HepG2 (cell line): ENCODE measurements at regions not wholly inside any gene's neighbourhood (a gene's known extent, or its start where the extent isn't known, plus 50 kb on each side); places are given as distances from the start of the nearest gene placed in this dataset.

ENCODE experiments used
- ATAC-seq: fragments of 200-7000 bp; cut with Tn5 transposase; 3 replicates; pipeline ENCODE4 v1.9.1; 2020; ENCODE audit warnings: mild to moderate bottlenecking, moderate library complexity
- BruUV-seq: library from RNA; stranded (reverse); fragments of 400-500 nt; replicated peaks from 2 replicates; lab custom pipeline; 2021; lab: Mats Ljungman, UMichigan
- CTCF ChIA-PET: fragments of 300-600 bp; formaldehyde crosslinking; extraction: SDS; loops from one replicate; lab custom pipeline; 2021; ENCODE audit warnings: low total read pairs, inconsistent platforms, low intra/inter-chr PET ratio; lab: Yijun Ruan, JAX
- POLR2A ChIA-PET: fragments of 350-600 bp; sonication (Branson Sonifier 250); formaldehyde crosslinking; loops from one replicate; lab custom pipeline; 2020; ENCODE audit warnings: antibody characterized with exemption, inconsistent platforms; lab: Yijun Ruan, JAX
- DNase-seq: peaks from one replicate; pipeline ENCODE4 v3.0.0-alpha.2; 2015; ENCODE audit warnings: low spot score
- FAIRE-seq: peaks from 3 replicates; lab custom pipeline; 2011; peaks lifted over from hg19 to GRCh38; lab: Jason Lieb, UNC
- H2AFZ ChIP-seq: one replicate; pipeline ENCODE4 v1.6.1; 2011; ENCODE audit warnings: low read length, inconsistent platforms
- H3K27ac ChIP-seq: fragments of 300-600 bp; 3 replicates; pipeline ENCODE4 v1.8.0; 2011; ENCODE audit warnings: mixed run types, mild to moderate bottlenecking, mixed read lengths, low read length, inconsistent platforms; ENCODE audit not compliant: insufficient read depth; ENCODE audit errors: extremely low read length
- H3K27me3 ChIP-seq, 2 experiments: fragments of 200-600 bp in 1 of 2; 2 replicates in 1 of 2; 3 replicates in 1 of 2; pipeline versions ENCODE4 v1.6.0 to v1.8.0; 2011; ENCODE audit warnings: low read length in 2 of 2, mild to moderate bottlenecking in 2 of 2, moderate library complexity in 2 of 2, inconsistent platforms in 1 of 2; ENCODE audit not compliant: insufficient read depth in 2 of 2, control insufficient read depth in 1 of 2
- H3K36me3 ChIP-seq, 2 experiments: fragments of 200-600 bp in 1 of 2; replicated peaks in 1 of 2; 2 replicates in 1 of 2; 3 replicates in 1 of 2; pipeline versions ENCODE4 v1.5.1 to v1.8.0; 2011; ENCODE audit warnings: low read length in 2 of 2, inconsistent platforms in 1 of 2; ENCODE audit not compliant: insufficient read depth in 2 of 2, control insufficient read depth in 1 of 2
- H3K4me1 ChIP-seq: 2 replicates; pipeline ENCODE4 v1.5.1; 2012; ENCODE audit warnings: low read length, inconsistent platforms; ENCODE audit not compliant: insufficient read depth
- H3K4me2 ChIP-seq: 2 replicates; pipeline ENCODE4 v1.6.0; 2011; ENCODE audit warnings: low read depth, low read length, inconsistent platforms
- H3K4me3 ChIP-seq, 3 experiments: fragments of 200-600 bp in 1 of 3; sonication (generic), shearing (Covaris generic) in 1 of 3; replicated peaks in 1 of 3; 2 replicates each; pipeline ENCODE4 v1.5.1; 2011 to 2016; ENCODE audit warnings: low read length in 3 of 3, inconsistent platforms in 2 of 3, low read depth in 2 of 3, mild to moderate bottlenecking in 2 of 3, control low read depth in 1 of 3, mixed read lengths in 1 of 3; ENCODE audit not compliant: insufficient read depth in 1 of 3
- H3K79me2 ChIP-seq: one replicate; pipeline ENCODE4 v1.6.1; 2011; ENCODE audit warnings: low read length, inconsistent platforms; ENCODE audit not compliant: insufficient read depth
- H3K9ac ChIP-seq: 2 replicates; pipeline ENCODE4 v1.6.0; 2011; ENCODE audit warnings: mild to moderate bottlenecking, low read depth, low read length, inconsistent platforms; ENCODE audit not compliant: insufficient read depth
- H3K9me3 ChIP-seq: 2 replicates; pipeline ENCODE4 v1.5.1; 2012; ENCODE audit warnings: mild to moderate bottlenecking, low read length
- H4K20me1 ChIP-seq: 2 replicates; pipeline ENCODE4 v1.6.0; 2011; ENCODE audit warnings: inconsistent platforms, mild to moderate bottlenecking, low read length, moderate library complexity; ENCODE audit not compliant: insufficient read depth
- CCAR2 ChIP-seq: fragments of 200-400 bp; formaldehyde crosslinking; optimal IDR thresholded peaks from 2 replicates; pipeline ENCODE3; 2018; ENCODE audit warnings: low read depth, mild to moderate bottlenecking, low read length, moderate library complexity
- HMGA1 ChIP-seq: sonication (generic); formaldehyde crosslinking; conservative IDR thresholded peaks from 2 replicates; pipeline ENCODE4 v1.4.0; 2020; ENCODE audit warnings: missing genetic modification reagents
- NFIC ChIP-seq: IDR thresholded peaks from 2 replicates; pipeline ENCODE4 v1.6.1; 2012; ENCODE audit warnings: mild to moderate bottlenecking, low read length, inconsistent platforms
- NR3C1 ChIP-seq: sonication (generic); formaldehyde crosslinking; IDR thresholded peaks from 2 replicates; pipeline ENCODE4 v1.4.0; 2020; ENCODE audit warnings: missing genetic modification reagents
- SNAI1 ChIP-seq: sonication (generic); formaldehyde crosslinking; IDR thresholded peaks from 2 replicates; pipeline ENCODE4 v1.5.0; 2020; ENCODE audit warnings: mild to moderate bottlenecking, missing genetic modification reagents, borderline replicate concordance
- TEAD3 ChIP-seq: optimal IDR thresholded peaks from 2 replicates; pipeline ENCODE3; 2016; ENCODE audit warnings: borderline replicate concordance
- ZIK1 ChIP-seq: sonication (generic); formaldehyde crosslinking; IDR thresholded peaks from 2 replicates; pipeline ENCODE4 v1.5.0; 2020; ENCODE audit warnings: mild to moderate bottlenecking, low read depth, missing genetic modification reagents, borderline replicate concordance
- WGBS: methylation state at CpG from one replicate; pipeline ENCODE4 v1.1.6; 2017; ENCODE audit warnings: low lambda C conversion rate; 5-methylcytosine and 5-hydroxymethylcytosine counted together
- in situ Hi-C: cut with HindIII; loops from 2 replicates; pipeline ENCODE4 v1.10.0; 2017; ENCODE audit warnings: low pct_unique_long_range_greater_than_20kb; ENCODE audit not compliant: extremely low pct_ligation_motif_present
- intact Hi-C: fragments of 100-400 bp; cut with micrococcal nuclease; formaldehyde crosslinking; loops from one replicate; pipeline ENCODE4 v1.10.0; 2022; ENCODE audit not compliant: unreplicated experiment
- TF ChIP-seq, protein P1 (sequence below): sonication (generic); formaldehyde crosslinking; IDR thresholded peaks from 2 replicates; pipeline ENCODE4 v1.5.1; 2020; ENCODE audit warnings: mild to moderate bottlenecking, missing genetic modification reagents, moderate library complexity
- TF ChIP-seq, protein P2 (sequence below): sonication (generic); formaldehyde crosslinking; IDR thresholded peaks from 2 replicates; pipeline ENCODE4 v1.4.0; 2020; ENCODE audit warnings: mild to moderate bottlenecking, missing genetic modification reagents
- TF ChIP-seq, protein P3 (sequence below): fragments of 450-650 bp; IDR thresholded peaks from 2 replicates; pipeline ENCODE4 v1.6.1; 2016

DNA sequence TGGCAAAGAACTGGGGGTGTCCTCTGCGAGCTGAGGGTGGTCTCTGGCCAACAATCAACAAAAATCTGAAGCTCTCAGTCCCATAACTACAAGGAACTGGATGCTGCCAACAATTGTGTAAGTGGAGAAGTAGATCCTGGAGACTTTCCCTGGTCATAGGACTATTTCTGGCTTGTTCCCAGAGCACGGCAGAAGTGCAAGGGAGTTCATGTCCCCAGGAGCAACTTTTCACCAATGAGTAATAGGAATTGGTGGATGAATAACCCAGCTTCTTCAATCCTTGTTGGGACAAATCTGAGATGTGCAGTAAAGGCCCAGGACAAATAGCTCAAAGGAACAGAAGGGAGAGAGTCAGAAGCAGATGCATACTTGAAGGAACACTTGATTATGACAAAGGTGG, 95.5 kb downstream of the QRSL1 start:
- no peaks in the 10 kb centered on the region for H4K20me1 ChIP-seq
- no peak for DNase-seq
- 64% methylated on average over 2 of the region's 2 CpGs for WGBS
- H3K4me2 ChIP-seq = no peak overlapping the region
- no peak overlapping the region for H2AFZ ChIP-seq
- H3K4me3 ChIP-seq = no peak overlapping the region
- intact Hi-C loops = no loop called here
- no peaks in the 10 kb centered on the region; a peak in 1 of 5 replicates for H3K36me3 ChIP-seq
- H3K79me2 ChIP-seq = no peaks in the 10 kb centered on the region
- H3K27me3 ChIP-seq = no peaks in the 10 kb centered on the region
- H3K9me3 ChIP-seq = no peaks in the 10 kb centered on the region
- ChIA-PET CTCF (no interaction called here), POLR2A (no interaction called here)
- ATAC-seq = no peak
- H3K9ac ChIP-seq = no peak overlapping the region
- BruUV-seq = no TSS peak
- in situ Hi-C loops = no loop called here
- TF ChIP-seq HMGA1 (CRISPR knock-in tag) = no peak
- TF ChIP-seq, protein P1, sequence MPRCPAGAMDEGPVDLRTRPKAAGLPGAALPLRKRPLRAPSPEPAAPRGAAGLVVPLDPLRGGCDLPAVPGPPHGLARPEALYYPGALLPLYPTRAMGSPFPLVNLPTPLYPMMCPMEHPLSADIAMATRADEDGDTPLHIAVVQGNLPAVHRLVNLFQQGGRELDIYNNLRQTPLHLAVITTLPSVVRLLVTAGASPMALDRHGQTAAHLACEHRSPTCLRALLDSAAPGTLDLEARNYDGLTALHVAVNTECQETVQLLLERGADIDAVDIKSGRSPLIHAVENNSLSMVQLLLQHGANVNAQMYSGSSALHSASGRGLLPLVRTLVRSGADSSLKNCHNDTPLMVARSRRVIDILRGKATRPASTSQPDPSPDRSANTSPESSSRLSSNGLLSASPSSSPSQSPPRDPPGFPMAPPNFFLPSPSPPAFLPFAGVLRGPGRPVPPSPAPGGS (CRISPR knock-in tag) = no peak
- TF ChIP-seq NFIC = no peak
- TF ChIP-seq CCAR2 = no peak
- no peak overlapping the region for H3K27ac ChIP-seq
- H3K4me1 ChIP-seq = peaks cover 74% of the 10 kb centered on the region
- no peak for FAIRE-seq

DNA sequence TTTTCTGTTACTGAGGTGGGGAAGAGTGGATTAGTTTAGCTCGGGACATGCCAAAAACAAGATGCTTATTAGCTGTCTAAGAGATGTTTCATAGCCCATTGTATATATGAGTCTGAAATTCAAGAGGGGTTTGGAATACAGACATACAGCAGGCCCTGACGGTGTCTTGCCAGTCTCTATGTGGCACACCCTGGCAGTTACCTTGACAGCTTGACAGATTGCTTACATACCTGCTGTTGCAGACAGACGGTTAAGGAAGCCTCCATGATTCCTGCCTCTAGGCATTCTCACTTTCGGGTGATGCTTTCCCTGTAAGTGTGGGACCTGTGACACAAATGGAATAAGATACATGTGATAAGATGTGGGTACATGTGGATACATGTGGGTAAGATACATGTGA, 95.0 kb downstream of the QRSL1 start:
- H2AFZ ChIP-seq = no peak overlapping the region
- 100% methylated on average over 4 of the region's 4 CpGs for WGBS
- H3K4me3 ChIP-seq = no peak overlapping the region
- H3K4me1 ChIP-seq = peaks cover 69% of the 10 kb centered on the region
- no peaks in the 10 kb centered on the region; a peak in 1 of 5 replicates for H3K36me3 ChIP-seq
- H3K27me3 ChIP-seq = no peaks in the 10 kb centered on the region
- no TSS peak for BruUV-seq
- FAIRE-seq (no peak), DNase-seq (no peak), ATAC-seq (no peak)
- H3K4me2 ChIP-seq = no peak overlapping the region
- no peak overlapping the region for H3K9ac ChIP-seq
- ChIA-PET CTCF (no interaction called here), POLR2A (no interaction called here)
- no peaks in the 10 kb centered on the region for H3K9me3 ChIP-seq
- in situ Hi-C loops = no loop called here
- TF ChIP-seq, protein P2, sequence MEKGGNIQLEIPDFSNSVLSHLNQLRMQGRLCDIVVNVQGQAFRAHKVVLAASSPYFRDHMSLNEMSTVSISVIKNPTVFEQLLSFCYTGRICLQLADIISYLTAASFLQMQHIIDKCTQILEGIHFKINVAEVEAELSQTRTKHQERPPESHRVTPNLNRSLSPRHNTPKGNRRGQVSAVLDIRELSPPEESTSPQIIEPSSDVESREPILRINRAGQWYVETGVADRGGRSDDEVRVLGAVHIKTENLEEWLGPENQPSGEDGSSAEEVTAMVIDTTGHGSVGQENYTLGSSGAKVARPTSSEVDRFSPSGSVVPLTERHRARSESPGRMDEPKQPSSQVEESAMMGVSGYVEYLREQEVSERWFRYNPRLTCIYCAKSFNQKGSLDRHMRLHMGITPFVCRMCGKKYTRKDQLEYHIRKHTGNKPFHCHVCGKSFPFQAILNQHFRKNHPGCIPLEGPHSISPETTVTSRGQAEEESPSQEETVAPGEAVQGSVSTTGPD (CRISPR knock-in tag) = no peak
- TF ChIP-seq, protein P3, sequence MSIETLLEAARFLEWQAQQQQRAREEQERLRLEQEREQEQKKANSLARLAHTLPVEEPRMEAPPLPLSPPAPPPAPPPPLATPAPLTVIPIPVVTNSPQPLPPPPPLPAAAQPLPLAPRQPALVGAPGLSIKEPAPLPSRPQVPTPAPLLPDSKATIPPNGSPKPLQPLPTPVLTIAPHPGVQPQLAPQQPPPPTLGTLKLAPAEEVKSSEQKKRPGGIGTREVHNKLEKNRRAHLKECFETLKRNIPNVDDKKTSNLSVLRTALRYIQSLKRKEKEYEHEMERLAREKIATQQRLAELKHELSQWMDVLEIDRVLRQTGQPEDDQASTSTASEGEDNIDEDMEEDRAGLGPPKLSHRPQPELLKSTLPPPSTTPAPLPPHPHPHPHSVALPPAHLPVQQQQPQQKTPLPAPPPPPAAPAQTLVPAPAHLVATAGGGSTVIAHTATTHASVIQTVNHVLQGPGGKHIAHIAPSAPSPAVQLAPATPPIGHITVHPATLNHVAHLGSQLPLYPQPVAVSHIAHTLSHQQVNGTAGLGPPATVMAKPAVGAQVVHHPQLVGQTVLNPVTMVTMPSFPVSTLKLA = peak; percentile 46; the same call in 1 of the 2 replicates
- TF ChIP-seq NR3C1 (CRISPR knock-in tag) (no peak), SNAI1 (no peak), ZIK1 (CRISPR knock-in tag) (no peak), TEAD3 (CRISPR knock-in tag) (no peak)
- TF ChIP-seq, all 625 proteins: peak for 1
- intact Hi-C loops = no loop called here
- Histone ChIP-seq H3K79me2 (no peaks in the 10 kb centered on the region), H4K20me1 (no peaks in the 10 kb centered on the region), H3K27ac (no peak overlapping the region)
